Activated CD8-positive, alpha-beta T cell treated with anti-CD3 and anti-CD28 coated beads for 36 hours (primary cell): ENCODE measurements at regions not wholly inside any gene's neighbourhood (a gene's known extent, or its start where the extent isn't known, plus 50 kb on each side); places are given as distances from the start of the nearest gene placed in this dataset.

ENCODE experiments used
- ATAC-seq: fragments of 200-7000 bp; cut with Tn5 transposase; one replicate; pipeline ENCODE4 v1.10.0; 2021; ENCODE audit warnings: mild to moderate bottlenecking, moderate library complexity
- CTCF ChIA-PET: fragments of 350-600 bp; sonication (Branson Sonifier 250); formaldehyde crosslinking; loops from one replicate; lab custom pipeline; 2021; ENCODE audit warnings: antibody characterized with exemption; lab: Charles Lee
- POLR2A ChIA-PET: fragments of 350-600 bp; sonication (Branson Sonifier 250); formaldehyde crosslinking; loops from one replicate; lab custom pipeline; 2021; ENCODE audit warnings: antibody characterized with exemption; lab: Charles Lee
- DNase-seq: peaks from one replicate; pipeline ENCODE4 v3.0.0-alpha.2; 2020
- H3K27ac Mint-ChIP-seq: one replicate; pipeline ENCODE4 v1.8.0; 2021; ENCODE audit warnings: mild to moderate bottlenecking, mixed read lengths
- H3K27me3 Mint-ChIP-seq: one replicate; pipeline ENCODE4 v1.8.0; 2021; ENCODE audit warnings: mixed read lengths
- H3K36me3 Mint-ChIP-seq: one replicate; pipeline ENCODE4 v1.8.0; 2021; ENCODE audit warnings: low read depth, mixed read lengths
- H3K4me1 Mint-ChIP-seq: one replicate; pipeline ENCODE4 v1.8.0; 2021; ENCODE audit warnings: low read depth, mixed read lengths
- H3K4me3 Mint-ChIP-seq: one replicate; pipeline ENCODE4 v1.8.0; 2021; ENCODE audit warnings: mild to moderate bottlenecking, moderate library complexity, mixed read lengths
- H3K9me3 Mint-ChIP-seq: one replicate; pipeline ENCODE4 v1.8.0; 2021; ENCODE audit warnings: mixed read lengths
- intact Hi-C: fragments of 100-400 bp; cut with micrococcal nuclease; formaldehyde crosslinking; loops from one replicate; pipeline ENCODE4 v1.10.0; 2022
- TF ChIP-seq, protein P1 (sequence below): fragments of 200-600 bp; IDR thresholded peaks from one replicate; pipeline ENCODE4 v1.8.0; 2022; ENCODE audit warnings: antibody characterized with exemption, mild to moderate bottlenecking

DNA sequence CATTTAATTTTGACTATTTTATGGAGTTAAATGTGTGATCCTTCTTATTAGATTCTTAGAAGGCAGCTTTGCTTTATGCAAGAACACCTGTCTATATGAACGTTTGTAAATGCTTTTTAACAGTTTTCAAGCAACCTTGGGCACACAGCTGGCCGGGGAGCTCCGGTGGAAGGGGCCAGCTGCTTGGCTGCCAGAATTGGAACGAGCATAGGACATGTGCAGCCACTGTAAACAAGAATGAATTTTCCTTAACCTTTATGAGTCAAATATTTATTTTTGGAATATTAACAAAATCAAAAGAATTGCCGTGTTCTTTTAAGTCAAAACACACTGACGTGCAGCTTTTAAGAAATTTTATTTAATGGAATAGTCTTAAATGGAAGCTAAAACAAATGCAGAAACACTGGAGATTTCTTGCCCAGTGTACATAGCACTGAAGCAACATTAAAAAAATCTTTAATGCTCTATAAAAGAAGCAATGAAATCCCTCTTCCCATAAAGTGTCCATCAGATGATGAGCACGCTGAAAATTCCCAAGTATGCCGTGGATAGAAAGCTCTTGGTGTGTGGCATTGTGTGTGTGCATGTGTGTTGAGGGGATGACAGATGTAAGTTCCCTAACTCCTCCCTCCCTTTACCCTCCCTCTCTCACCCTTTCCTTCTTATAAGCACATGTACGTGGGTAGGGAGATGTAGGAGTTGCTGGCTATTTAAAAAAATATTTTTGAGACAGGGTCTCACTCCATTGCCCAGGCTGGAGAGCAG lies 208.9 kb upstream of the EXOC2 start:
- POLR2A ChIA-PET: no interaction called here
- Mint-ChIP-seq H3K4me3 (no peak overlapping the region), H3K4me1 (no peaks in the 10 kb centered on the region), H3K27me3 (peaks cover 6% of the 10 kb centered on the region), H3K9me3 (no peaks in the 10 kb centered on the region), H3K36me3 (no peaks in the 10 kb centered on the region), H3K27ac (no peak overlapping the region)
- intact Hi-C loops: no loop called here
- DNase-seq (no peak), ATAC-seq (no peak)
- CTCF ChIA-PET: no interaction called here
- TF ChIP-seq, protein P1, sequence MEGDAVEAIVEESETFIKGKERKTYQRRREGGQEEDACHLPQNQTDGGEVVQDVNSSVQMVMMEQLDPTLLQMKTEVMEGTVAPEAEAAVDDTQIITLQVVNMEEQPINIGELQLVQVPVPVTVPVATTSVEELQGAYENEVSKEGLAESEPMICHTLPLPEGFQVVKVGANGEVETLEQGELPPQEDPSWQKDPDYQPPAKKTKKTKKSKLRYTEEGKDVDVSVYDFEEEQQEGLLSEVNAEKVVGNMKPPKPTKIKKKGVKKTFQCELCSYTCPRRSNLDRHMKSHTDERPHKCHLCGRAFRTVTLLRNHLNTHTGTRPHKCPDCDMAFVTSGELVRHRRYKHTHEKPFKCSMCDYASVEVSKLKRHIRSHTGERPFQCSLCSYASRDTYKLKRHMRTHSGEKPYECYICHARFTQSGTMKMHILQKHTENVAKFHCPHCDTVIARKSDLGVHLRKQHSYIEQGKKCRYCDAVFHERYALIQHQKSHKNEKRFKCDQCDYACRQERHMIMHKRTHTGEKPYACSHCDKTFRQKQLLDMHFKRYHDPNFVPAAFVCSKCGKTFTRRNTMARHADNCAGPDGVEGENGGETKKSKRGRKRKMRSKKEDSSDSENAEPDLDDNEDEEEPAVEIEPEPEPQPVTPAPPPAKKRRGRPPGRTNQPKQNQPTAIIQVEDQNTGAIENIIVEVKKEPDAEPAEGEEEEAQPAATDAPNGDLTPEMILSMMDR: no peak

DNA sequence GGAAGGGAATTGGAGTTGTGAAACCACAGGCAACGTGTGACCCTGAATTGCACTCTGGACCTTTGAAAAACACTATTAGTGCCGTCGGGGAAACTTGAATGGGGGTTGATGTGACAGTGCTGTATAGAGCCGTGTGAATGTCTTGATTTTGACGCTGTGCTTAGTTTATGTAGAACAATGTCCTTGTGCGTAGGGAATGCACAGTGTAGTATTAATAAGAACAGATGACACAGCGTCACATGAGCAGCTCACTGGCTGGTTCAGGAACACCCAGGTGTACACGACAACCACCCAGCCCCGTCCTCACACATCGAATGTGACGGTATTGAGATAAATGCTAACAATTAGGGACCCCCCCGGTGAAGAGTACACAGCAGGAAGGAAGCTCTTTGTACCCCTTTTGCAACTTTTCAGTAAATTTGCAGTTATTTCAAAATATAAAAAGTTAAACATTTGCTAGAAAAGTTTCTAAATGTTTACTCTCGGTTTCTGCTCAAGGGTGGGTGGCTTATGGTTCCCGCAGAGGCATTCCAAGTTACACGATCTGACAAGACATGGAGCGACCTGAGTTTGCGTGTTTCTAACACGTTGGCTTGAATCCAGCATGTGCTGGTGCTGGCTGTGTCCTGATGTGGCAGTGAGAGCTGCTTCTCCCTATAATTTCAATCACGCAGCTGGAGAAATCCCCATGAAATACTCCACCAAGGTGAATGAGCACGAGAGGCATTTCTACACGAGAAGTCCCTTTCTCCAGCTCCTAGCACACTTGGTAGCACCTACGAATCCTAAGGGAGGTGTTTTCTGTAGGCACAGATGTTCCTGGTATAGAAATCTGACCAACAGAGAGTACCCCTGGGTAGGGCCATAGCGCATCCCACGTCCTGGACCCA lies 208.0 kb upstream of the EXOC2 start:
- H3K27ac Mint-ChIP-seq: no peak overlapping the region
- POLR2A ChIA-PET: no interaction called here
- no peak for ATAC-seq
- CTCF ChIA-PET: no interaction called here
- TF ChIP-seq, protein P1: no peak
- H3K36me3 Mint-ChIP-seq: no peaks in the 10 kb centered on the region
- DNase-seq: no peak
- intact Hi-C loops: no loop called here
- peaks cover 5% of the 10 kb centered on the region for H3K27me3 Mint-ChIP-seq
- H3K4me1 Mint-ChIP-seq: no peaks in the 10 kb centered on the region
- no peak overlapping the region for H3K4me3 Mint-ChIP-seq
- no peaks in the 10 kb centered on the region for H3K9me3 Mint-ChIP-seq

DNA sequence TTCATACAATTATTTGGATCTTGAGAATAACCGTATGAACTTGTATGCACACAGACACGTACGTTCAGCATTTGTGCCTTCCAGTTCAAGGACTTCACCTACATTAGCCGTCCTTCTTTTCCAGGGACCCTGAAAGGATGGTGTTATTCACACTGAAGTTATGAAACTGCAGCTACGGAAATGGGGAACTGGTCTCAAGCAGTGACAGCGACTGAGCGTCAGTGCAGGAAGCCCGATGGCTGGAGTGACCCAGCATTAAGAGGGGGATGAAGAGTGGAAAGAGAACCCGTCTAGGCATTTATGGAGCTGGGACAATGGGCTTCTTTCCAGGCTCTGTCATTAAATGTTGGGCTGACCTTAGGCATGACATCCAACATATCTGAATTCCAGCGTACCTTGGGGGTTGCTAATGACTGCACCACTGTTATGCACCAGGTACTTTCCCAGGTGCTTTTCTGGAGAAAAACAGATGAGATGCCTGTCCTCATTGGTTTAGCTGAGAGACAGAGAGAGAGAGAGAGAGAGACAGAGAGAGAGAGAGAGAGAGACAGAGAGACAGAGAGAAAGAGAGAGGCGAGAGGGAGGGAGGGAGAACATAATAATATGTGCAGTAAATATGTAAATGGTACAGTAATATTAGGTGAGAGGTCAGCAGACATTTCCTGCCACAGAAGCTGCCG lies 204.7 kb upstream of the EXOC2 start:
- TF ChIP-seq, protein P1: no peak
- ChIA-PET CTCF (interaction anchor here (1.1 to 1.7 kb wide), 2 partner anchors 110 to 539 kb away, joined by 3 read pairs; no protein-coding TSS in a partner anchor), POLR2A (no interaction called here)

DNA sequence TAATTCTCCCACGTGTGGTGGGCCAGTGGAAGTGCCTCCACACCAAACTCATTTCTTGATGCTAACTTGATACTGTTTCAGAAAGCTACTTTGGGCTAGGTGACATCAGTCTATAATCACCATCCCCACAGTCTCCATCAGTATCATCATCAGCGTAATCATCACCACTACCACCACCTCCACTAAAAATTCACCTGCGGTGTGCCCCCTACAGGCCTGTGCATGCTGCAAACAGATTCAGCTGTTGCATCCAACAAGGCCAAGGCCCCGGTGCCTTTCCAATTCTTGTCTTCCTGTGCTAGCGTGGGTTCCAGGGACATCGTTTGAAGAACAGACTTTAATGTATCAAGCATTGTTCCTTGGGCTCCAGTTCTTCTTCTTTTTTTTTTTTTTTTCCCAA lies 201.3 kb upstream of the EXOC2 start:
- peaks cover 4% of the 10 kb centered on the region for H3K27me3 Mint-ChIP-seq
- no peak for ATAC-seq
- TF ChIP-seq, protein P1: peak; percentile 25
- DNase-seq: peak; percentile 38
- no peak overlapping the region for H3K4me3 Mint-ChIP-seq
- POLR2A ChIA-PET: no interaction called here
- no peaks in the 10 kb centered on the region for H3K4me1 Mint-ChIP-seq
- no peaks in the 10 kb centered on the region for H3K36me3 Mint-ChIP-seq
- CTCF ChIA-PET: interaction anchor here (0.7 to 1.2 kb wide), 3 partner anchors 18 to 183 kb away, joined by 3 read pairs; no protein-coding TSS in a partner anchor
- no peaks in the 10 kb centered on the region for H3K9me3 Mint-ChIP-seq
- no peak overlapping the region for H3K27ac Mint-ChIP-seq
- intact Hi-C loops: no loop called here

More for the DNA sequence above, 204.7 kb upstream of the EXOC2 start:
- Mint-ChIP-seq H3K9me3 (no peaks in the 10 kb centered on the region), H3K36me3 (no peaks in the 10 kb centered on the region), H3K27ac (no peak overlapping the region), H3K4me1 (no peaks in the 10 kb centered on the region), H3K27me3 (peaks cover 5% of the 10 kb centered on the region), H3K4me3 (no peak overlapping the region)
- intact Hi-C loops: no loop called here
- ATAC-seq (no peak), DNase-seq (no peak)
